ENCODE measurements at regions not wholly inside any gene's neighbourhood (a gene's known extent, or its start where the extent isn't known, plus 50 kb on each side); places are given as distances from the start of the nearest gene placed in this dataset.
"Not testable (repeated sequence)": the region's sequence is repeated elsewhere in the genome, so short reads cannot be mapped to it uniquely, and the experiment has no call there.

DNA sequence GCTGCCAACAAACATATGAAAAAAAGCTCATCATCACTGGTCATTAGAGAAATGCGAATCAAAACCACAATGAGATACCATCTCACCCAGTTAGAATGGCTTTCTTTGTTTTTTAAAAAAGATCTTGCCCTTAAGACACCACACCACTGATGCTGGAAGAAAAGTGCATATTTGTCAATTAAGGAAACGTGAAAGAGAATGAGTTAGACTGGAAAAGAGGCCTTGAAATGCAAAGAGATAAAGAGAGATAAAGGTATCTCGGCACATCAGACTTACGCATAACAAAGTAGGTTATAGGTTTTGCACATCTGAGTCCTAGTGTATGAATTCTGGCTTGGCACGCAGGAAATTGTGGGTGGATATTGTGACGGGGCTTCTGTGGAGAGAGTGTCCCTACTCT is 149.5 kb downstream of the MTX2 start:
- in situ Hi-C loops (cut with HindIII; ENCODE audit: low pct_ligation_motif_present, low sequenced_read_pairs), result no loop called here
- DNase-seq, result no peak
- Histone ChIP-seq H3K36me3 (replicated peaks) (no peaks in the 10 kb centered on the region), H3K27ac (peak overlapping the region; percentile 93), H3K27me3 (replicated peaks) (no peaks in the 10 kb centered on the region), H3K4me3 (ENCODE audit: low read depth, low read length) (no peak overlapping the region)
- TF ChIP-seq CTCF (IDR thresholded peaks at IDR 0.05; ENCODE audit: low read depth, low read length, missing control alignments), result no peak

DNA sequence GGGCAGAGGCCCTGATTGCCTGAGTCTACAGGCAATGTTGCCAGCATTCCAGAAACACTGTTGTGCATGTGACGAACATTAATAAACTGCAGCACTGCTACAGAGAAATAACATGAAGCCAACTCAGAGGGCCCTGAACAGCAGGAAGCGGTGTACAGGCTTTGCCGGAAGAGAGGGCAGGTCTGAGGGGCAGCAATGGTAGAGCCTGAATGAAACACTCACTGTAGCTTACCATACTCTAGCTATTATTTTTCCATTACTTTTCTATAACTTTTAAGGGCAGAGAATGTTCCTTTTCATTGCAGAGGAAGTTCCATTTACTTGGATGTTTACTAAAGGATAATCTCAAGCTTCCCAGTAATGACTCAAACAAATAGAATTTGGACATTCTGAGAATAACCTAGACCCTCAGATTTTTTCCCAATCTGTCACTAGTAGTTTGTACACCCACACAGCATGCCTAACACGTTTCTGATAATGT is 150.4 kb downstream of the MTX2 start:
- no peak for TF ChIP-seq CTCF (IDR thresholded peaks at IDR 0.05; ENCODE audit: low read depth, low read length, missing control alignments)

DNA sequence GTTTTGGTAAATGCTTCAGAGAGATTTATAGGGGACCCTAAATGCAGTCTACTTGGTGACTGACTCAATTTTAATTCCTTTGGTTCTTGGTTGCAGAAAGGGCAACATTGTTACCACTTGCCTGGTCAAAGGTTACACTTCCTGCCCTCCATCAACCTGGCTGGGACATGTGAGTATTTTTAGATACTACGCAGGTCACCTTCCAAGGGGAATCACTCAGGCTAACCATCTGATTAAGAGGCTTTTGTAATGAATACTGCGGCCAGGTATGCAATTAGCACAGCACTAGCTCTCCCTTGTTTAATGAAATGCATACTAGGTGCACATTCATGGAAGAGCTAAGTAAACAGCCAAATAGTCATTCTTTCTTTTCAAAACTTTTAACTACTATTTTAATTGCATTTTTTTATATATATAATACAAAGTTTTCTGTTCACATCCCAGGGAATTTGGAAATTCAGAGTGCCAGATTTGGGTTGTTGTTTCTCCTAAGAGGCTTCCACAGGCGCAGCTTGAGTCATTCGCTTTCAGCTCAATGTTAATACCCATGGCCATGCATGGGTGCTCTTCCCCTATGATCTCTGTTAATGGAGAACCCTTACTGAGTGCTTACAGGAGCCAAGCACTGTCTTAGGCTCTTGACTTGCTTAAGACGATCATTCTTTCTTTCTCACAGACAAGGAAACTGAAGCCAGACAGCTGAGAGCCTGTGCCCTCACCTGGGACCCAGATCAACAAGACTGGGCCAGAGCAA is 152.2 kb downstream of the MTX2 start:
- H3K4me3 ChIP-seq (ENCODE audit: low read depth, low read length), result no peak overlapping the region
- H3K36me3 ChIP-seq (replicated peaks), result no peaks in the 10 kb centered on the region
- no peak overlapping the region for H3K27ac ChIP-seq
- no peaks in the 10 kb centered on the region for H3K27me3 ChIP-seq (replicated peaks)
- in situ Hi-C loops (cut with HindIII; ENCODE audit: low pct_ligation_motif_present, low sequenced_read_pairs), result no loop called here
- no peak for TF ChIP-seq CTCF (IDR thresholded peaks at IDR 0.05; ENCODE audit: low read depth, low read length, missing control alignments)
- no peak for DNase-seq

More for the DNA sequence above, 150.4 kb downstream of the MTX2 start:
- Histone ChIP-seq H3K36me3 (replicated peaks) (no peaks in the 10 kb centered on the region), H3K27me3 (replicated peaks) (no peaks in the 10 kb centered on the region), H3K27ac (peak overlapping the region; percentile 93), H3K4me3 (ENCODE audit: low read depth, low read length) (no peak overlapping the region)
- in situ Hi-C loops (cut with HindIII; ENCODE audit: low pct_ligation_motif_present, low sequenced_read_pairs), result no loop called here
- DNase-seq, result peak; percentile 80

GRCh38 chr2:176423819-176424218 is 154.6 kb downstream of the MTX2 start:
- in situ Hi-C loops (cut with HindIII; ENCODE audit: low pct_ligation_motif_present, low sequenced_read_pairs), result no loop called here
- no peak overlapping the region for H3K27ac ChIP-seq
- H3K4me3 ChIP-seq (ENCODE audit: low read depth, low read length), result no peak overlapping the region
- no peaks in the 10 kb centered on the region for H3K36me3 ChIP-seq (replicated peaks)
- DNase-seq, result no peak
- no peak for TF ChIP-seq CTCF (IDR thresholded peaks at IDR 0.05; ENCODE audit: low read depth, low read length, missing control alignments)
- H3K27me3 ChIP-seq (replicated peaks), result no peaks in the 10 kb centered on the region

DNA sequence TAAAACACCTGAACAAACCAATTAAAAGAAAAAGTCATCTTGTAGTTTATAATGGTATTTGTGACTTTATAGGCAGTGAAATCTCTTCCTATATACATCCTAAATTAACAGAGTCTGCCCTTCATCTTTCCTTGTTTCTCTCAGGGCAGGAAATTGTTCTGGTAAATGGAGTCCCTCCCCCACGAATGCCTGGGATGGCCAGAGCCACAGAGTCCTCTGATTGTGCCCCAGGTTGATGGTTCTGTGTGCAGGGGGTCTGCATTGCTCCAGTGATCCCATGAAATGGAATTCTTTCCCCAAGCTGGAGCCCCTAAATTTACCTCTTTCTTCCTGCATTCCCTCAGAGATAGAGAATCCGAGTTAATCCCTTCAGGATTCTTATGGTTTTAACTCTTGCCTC is 155.5 kb downstream of the MTX2 start:
- H3K36me3 ChIP-seq (replicated peaks), result no peaks in the 10 kb centered on the region
- no peak for DNase-seq
- H3K27me3 ChIP-seq (replicated peaks), result no peaks in the 10 kb centered on the region
- in situ Hi-C loops (cut with HindIII; ENCODE audit: low pct_ligation_motif_present, low sequenced_read_pairs), result no loop called here
- TF ChIP-seq CTCF (IDR thresholded peaks at IDR 0.05; ENCODE audit: low read depth, low read length, missing control alignments), result no peak
- H3K27ac ChIP-seq, result no peak overlapping the region
- no peak overlapping the region for H3K4me3 ChIP-seq (ENCODE audit: low read depth, low read length)

GRCh38 chr2:176427549-176427948 is 158.3 kb downstream of the MTX2 start:
- in situ Hi-C loops (cut with HindIII; ENCODE audit: low pct_ligation_motif_present, low sequenced_read_pairs), result no loop called here
- Histone ChIP-seq H3K36me3 (replicated peaks) (no peaks in the 10 kb centered on the region), H3K27me3 (replicated peaks) (no peaks in the 10 kb centered on the region), H3K4me3 (ENCODE audit: low read depth, low read length) (no peak overlapping the region), H3K27ac (no peak overlapping the region)
- DNase-seq, result no peak
- TF ChIP-seq CTCF (IDR thresholded peaks at IDR 0.05; ENCODE audit: low read depth, low read length, missing control alignments), result no peak

- H3K36me3 ChIP-seq (replicated peaks); H3K4me3 ChIP-seq (ENCODE audit: low read depth, low read length); DNase-seq; in situ Hi-C loops (cut with HindIII; ENCODE audit: low pct_ligation_motif_present, low sequenced_read_pairs); H3K27ac ChIP-seq; H3K27me3 ChIP-seq (replicated peaks): not testable (repeated sequence)
These were observed 159.8 kb downstream of the MTX2 start for GRCh38 chr2:176428944-176429469.
